22Rv1 (cell line): ENCODE measurements at regions not wholly inside any gene's neighbourhood (a gene's known extent, or its start where the extent isn't known, plus 50 kb on each side); places are given as distances from the start of the nearest gene placed in this dataset.

Experiments
- ZFX ChIP-seq: fragments of 450-650 bp; IDR thresholded peaks from 2 replicates; pipeline ENCODE4 v1.6.1; 2017; ENCODE audit warnings: antibody characterized with exemption, borderline replicate concordance
- TF ChIP-seq, protein P1 (sequence below): fragments of 450-650 bp; IDR thresholded peaks from 2 replicates; pipeline ENCODE4 v1.5.1; 2017; ENCODE audit warnings: mild to moderate bottlenecking

DNA sequence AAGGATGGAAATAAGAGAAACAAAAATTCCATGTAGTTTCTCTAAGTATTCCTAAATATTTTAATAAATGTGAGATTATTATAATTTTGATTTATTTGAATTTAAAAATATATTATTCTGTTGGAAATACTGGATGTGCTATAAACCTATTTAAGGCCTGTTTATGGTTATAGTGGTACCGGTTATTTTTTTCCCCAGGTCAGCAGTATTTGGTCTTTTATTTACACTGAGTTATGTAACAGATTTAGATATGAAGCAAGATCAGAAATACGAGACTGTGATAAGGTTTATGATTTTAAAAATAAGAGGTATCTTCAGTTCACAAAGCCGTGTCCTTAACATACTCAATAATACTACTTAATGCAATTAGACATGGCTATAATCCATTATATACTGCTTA lies 634.3 kb upstream of the POU3F2 start:
- TF ChIP-seq, protein P1, sequence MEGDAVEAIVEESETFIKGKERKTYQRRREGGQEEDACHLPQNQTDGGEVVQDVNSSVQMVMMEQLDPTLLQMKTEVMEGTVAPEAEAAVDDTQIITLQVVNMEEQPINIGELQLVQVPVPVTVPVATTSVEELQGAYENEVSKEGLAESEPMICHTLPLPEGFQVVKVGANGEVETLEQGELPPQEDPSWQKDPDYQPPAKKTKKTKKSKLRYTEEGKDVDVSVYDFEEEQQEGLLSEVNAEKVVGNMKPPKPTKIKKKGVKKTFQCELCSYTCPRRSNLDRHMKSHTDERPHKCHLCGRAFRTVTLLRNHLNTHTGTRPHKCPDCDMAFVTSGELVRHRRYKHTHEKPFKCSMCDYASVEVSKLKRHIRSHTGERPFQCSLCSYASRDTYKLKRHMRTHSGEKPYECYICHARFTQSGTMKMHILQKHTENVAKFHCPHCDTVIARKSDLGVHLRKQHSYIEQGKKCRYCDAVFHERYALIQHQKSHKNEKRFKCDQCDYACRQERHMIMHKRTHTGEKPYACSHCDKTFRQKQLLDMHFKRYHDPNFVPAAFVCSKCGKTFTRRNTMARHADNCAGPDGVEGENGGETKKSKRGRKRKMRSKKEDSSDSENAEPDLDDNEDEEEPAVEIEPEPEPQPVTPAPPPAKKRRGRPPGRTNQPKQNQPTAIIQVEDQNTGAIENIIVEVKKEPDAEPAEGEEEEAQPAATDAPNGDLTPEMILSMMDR: no peak
- no peak for TF ChIP-seq ZFX
